ENCODE measurements at regions not wholly inside any gene's neighbourhood (a gene's known extent, or its start where the extent isn't known, plus 50 kb on each side); places are given as distances from the start of the nearest gene placed in this dataset.
"Not testable (repeated sequence)": the region's sequence is repeated elsewhere in the genome, so short reads cannot be mapped to it uniquely, and the experiment has no call there.

GRCh38 chr7:125193263-125193662, 263.6 kb upstream of the POT1 start:
- TF ChIP-seq TCF4 (CRISPR knock-in tag; IDR thresholded peaks at IDR 0.05; ENCODE audit: borderline replicate concordance) (no peak), OSR1 (CRISPR knock-in tag; IDR thresholded peaks at IDR 0.05) (no peak), PATZ1 (CRISPR knock-in tag; IDR thresholded peaks at IDR 0.05; ENCODE audit: borderline replicate concordance) (no peak), CSRNP3 (CRISPR knock-in tag; IDR thresholded peaks at IDR 0.05) (no peak)
- no peak for ATAC-seq

GRCh38 chr7:125184801-125185200, 255.2 kb upstream of the POT1 start:
- ATAC-seq: no peak
- TF ChIP-seq ZNF8 (CRISPR knock-in tag; IDR thresholded peaks at IDR 0.05) (0 out of 2 replicates have a peak, but pooled peaks have one; percentile 5), PATZ1 (CRISPR knock-in tag; IDR thresholded peaks at IDR 0.05; ENCODE audit: borderline replicate concordance) (no peak), ISL1 (CRISPR knock-in tag; IDR thresholded peaks at IDR 0.05) (peak; percentile 34; the same call in 1 of the 2 replicates)

- not testable (repeated sequence) for ATAC-seq
These were observed 252.1 kb upstream of the POT1 start for GRCh38 chr7:125181569-125182267.

GRCh38 chr7:125173571-125173970, 243.9 kb upstream of the POT1 start:
- no peak for TF ChIP-seq TOX (CRISPR knock-in tag; IDR thresholded peaks at IDR 0.05; ENCODE audit: borderline replicate concordance)
- TF ChIP-seq SNAI2 (CRISPR knock-in tag; IDR thresholded peaks at IDR 0.05): no peak
- TF ChIP-seq BACH2 (CRISPR knock-in tag; IDR thresholded peaks at IDR 0.05; ENCODE audit: borderline replicate concordance): no peak
- no peak for TF ChIP-seq ESRRG (CRISPR knock-in tag; IDR thresholded peaks at IDR 0.05)
- no peak for TF ChIP-seq ZFP3 (CRISPR knock-in tag; IDR thresholded peaks at IDR 0.05)
- no peak for TF ChIP-seq TCF4 (CRISPR knock-in tag; IDR thresholded peaks at IDR 0.05; ENCODE audit: borderline replicate concordance)
- TF ChIP-seq CSDC2 (CRISPR knock-in tag; IDR thresholded peaks at IDR 0.05): no peak
- no peak for TF ChIP-seq ISL1 (CRISPR knock-in tag; IDR thresholded peaks at IDR 0.05)
- no peak for TF ChIP-seq PPARA (CRISPR knock-in tag; IDR thresholded peaks at IDR 0.05; ENCODE audit: borderline replicate concordance)
- TF ChIP-seq ZNF565 (CRISPR knock-in tag; conservative IDR thresholded peaks at IDR 0.05; ENCODE audit: low read depth): no peak
- TF ChIP-seq ZNF8 (CRISPR knock-in tag; IDR thresholded peaks at IDR 0.05): no peak
- no peak for ATAC-seq

- ATAC-seq: no peak
- TF ChIP-seq ZC3H10 (CRISPR knock-in tag; IDR thresholded peaks at IDR 0.05): no peak
- no peak for TF ChIP-seq ZFP30 (CRISPR knock-in tag; IDR thresholded peaks at IDR 0.05)
- no peak for TF ChIP-seq CSDC2 (CRISPR knock-in tag; IDR thresholded peaks at IDR 0.05)
- TF ChIP-seq ZNF565 (CRISPR knock-in tag; conservative IDR thresholded peaks at IDR 0.05; ENCODE audit: low read depth): no peak
- TF ChIP-seq POU6F1 (CRISPR knock-in tag; IDR thresholded peaks at IDR 0.05; ENCODE audit: borderline replicate concordance, low read depth): no peak
- no peak for TF ChIP-seq ISL1 (CRISPR knock-in tag; IDR thresholded peaks at IDR 0.05)
- TF ChIP-seq TCF4 (CRISPR knock-in tag; IDR thresholded peaks at IDR 0.05; ENCODE audit: borderline replicate concordance): no peak
- no peak for TF ChIP-seq GLIS3 (CRISPR knock-in tag; IDR thresholded peaks at IDR 0.05)
- TF ChIP-seq TSHZ2 (CRISPR knock-in tag; IDR thresholded peaks at IDR 0.05): no peak
- no peak for TF ChIP-seq ZNF8 (CRISPR knock-in tag; IDR thresholded peaks at IDR 0.05)
- no peak for TF ChIP-seq OSR1 (CRISPR knock-in tag; IDR thresholded peaks at IDR 0.05)
- no peak for TF ChIP-seq ZNF70 (CRISPR knock-in tag; IDR thresholded peaks at IDR 0.05)
- TF ChIP-seq PATZ1 (CRISPR knock-in tag; IDR thresholded peaks at IDR 0.05; ENCODE audit: borderline replicate concordance): no peak
These were observed 239.5 kb upstream of the POT1 start for GRCh38 chr7:125169088-125169487.
